Fibroblast of pulmonary artery (primary cell): ENCODE measurements at regions not wholly inside any gene's neighbourhood (a gene's known extent, or its start where the extent isn't known, plus 50 kb on each side); places are given as distances from the start of the nearest gene placed in this dataset.
A peak's percentile ranks its signal among the peaks of the same experiment; 100 is the strongest.
"Not testable (repeated sequence)": the region's sequence is repeated elsewhere in the genome, so short reads cannot be mapped to it uniquely, and the experiment has no call there.

Experiments used
- DNase-seq: peaks from one replicate; pipeline ENCODE4 v3.0.0-alpha.2; 2010; ENCODE audit warnings: low read depth
- H3K4me3 ChIP-seq: replicated peaks from 2 replicates; pipeline ENCODE4 v1.5.1; 2011; ENCODE audit warnings: low read depth, mild to moderate bottlenecking, control low read depth, low read length, moderate library complexity
- CTCF ChIP-seq: IDR thresholded peaks from 2 replicates; pipeline ENCODE4 v1.5.1; 2011; ENCODE audit warnings: mild to moderate bottlenecking, control low read depth, low read length, inconsistent platforms; ENCODE audit errors: missing control alignments

GRCh38 chr4:112953262-112953661 is 96.2 kb upstream of the ANK2 start:
- no peak for DNase-seq
- TF ChIP-seq CTCF, result no peak
- no peak overlapping the region for H3K4me3 ChIP-seq

- DNase-seq, result no peak
- H3K4me3 ChIP-seq, result no peak overlapping the region
- TF ChIP-seq CTCF, result no peak
These were observed 95.2 kb upstream of the ANK2 start for GRCh38 chr4:112954286-112954685.

- no peak for TF ChIP-seq CTCF
- no peak overlapping the region for H3K4me3 ChIP-seq
- DNase-seq, result no peak
These were observed 93.0 kb upstream of the ANK2 start for GRCh38 chr4:112956484-112956896.

- not testable (repeated sequence) for DNase-seq, H3K4me3 ChIP-seq
These were observed 91.7 kb upstream of the ANK2 start for GRCh38 chr4:112957764-112958163.

- TF ChIP-seq CTCF, result no peak
- H3K4me3 ChIP-seq, result no peak overlapping the region
- no peak for DNase-seq
These were observed 82.6 kb upstream of the ANK2 start for GRCh38 chr4:112966701-112967488.

- no peak overlapping the region for H3K4me3 ChIP-seq
- DNase-seq, result peak; percentile 32
- TF ChIP-seq CTCF, result no peak
These were observed 80.8 kb upstream of the ANK2 start for GRCh38 chr4:112968451-112969159.

- no peak for DNase-seq
- TF ChIP-seq CTCF, result no peak
- no peak overlapping the region for H3K4me3 ChIP-seq
These were observed 78.5 kb upstream of the ANK2 start for GRCh38 chr4:112970903-112971302.
